Activated CD4-positive, alpha-beta T cell treated with anti-CD3 and anti-CD28 coated beads for 24 hours (primary cell): ENCODE measurements at regions not wholly inside any gene's neighbourhood (a gene's known extent, or its start where the extent isn't known, plus 50 kb on each side); places are given as distances from the start of the nearest gene placed in this dataset.

ENCODE experiments used
- DNase-seq, 2 donors: peaks; one replicate each; pipeline ENCODE4 v3.0.0-alpha.2; 2020; ENCODE audit warnings: low read depth in 2 of 2

GRCh38 chr5:109945097-109945678 lies 255.5 kb downstream of the MAN2A1 start:
- DNase-seq, result no peak

- DNase-seq, result no peak
Observed at GRCh38 chr5:109945723-109946480, 256.2 kb downstream of the MAN2A1 start.

- DNase-seq, result no peak
Observed at GRCh38 chr5:109946610-109947009, 256.9 kb downstream of the MAN2A1 start.

GRCh38 chr5:109947667-109948066 lies 257.9 kb downstream of the MAN2A1 start:
- DNase-seq, result no peak

- no peak for DNase-seq
Observed at GRCh38 chr5:109950634-109951033, 260.9 kb downstream of the MAN2A1 start.

- no peak for DNase-seq
Observed at GRCh38 chr5:109951348-109951747, 261.6 kb downstream of the MAN2A1 start.

GRCh38 chr5:109951758-109952157 lies 262.0 kb downstream of the MAN2A1 start:
- no peak for DNase-seq

GRCh38 chr5:109953761-109954160 lies 264.0 kb downstream of the MAN2A1 start:
- no peak for DNase-seq

- no peak for DNase-seq
Observed at GRCh38 chr5:109956884-109957283, 267.2 kb downstream of the MAN2A1 start.

GRCh38 chr5:109958082-109958481 lies 268.4 kb downstream of the MAN2A1 start:
- no peak for DNase-seq

GRCh38 chr5:109959652-109960051 lies 269.9 kb downstream of the MAN2A1 start:
- DNase-seq, result no peak

- DNase-seq, result no peak
Observed at GRCh38 chr5:109961751-109962150, 272.0 kb downstream of the MAN2A1 start.

- DNase-seq, result no peak
Observed at GRCh38 chr5:109962882-109963603, 273.3 kb downstream of the MAN2A1 start.

GRCh38 chr5:109964136-109964535 lies 274.4 kb downstream of the MAN2A1 start:
- DNase-seq, result no peak

- no peak for DNase-seq
Observed at GRCh38 chr5:109965634-109966033, 275.9 kb downstream of the MAN2A1 start.

- no peak for DNase-seq
Observed at GRCh38 chr5:109971968-109972367, 282.2 kb downstream of the MAN2A1 start.

GRCh38 chr5:109981979-109982378 lies 292.3 kb downstream of the MAN2A1 start:
- DNase-seq, result no peak

GRCh38 chr5:109982966-109983534 lies 293.3 kb downstream of the MAN2A1 start:
- DNase-seq, result no peak

GRCh38 chr5:109986726-109987125 lies 297.0 kb downstream of the MAN2A1 start:
- DNase-seq, result no peak

- DNase-seq, result no peak
Observed at GRCh38 chr5:109987355-109987754, 297.6 kb downstream of the MAN2A1 start.

- no peak for DNase-seq
Observed at GRCh38 chr5:109987970-109988369, 298.2 kb downstream of the MAN2A1 start.

- DNase-seq, result no peak
Observed at GRCh38 chr5:109989161-109989560, 299.4 kb downstream of the MAN2A1 start.
